Transverse colon (tissue), 4 donors: ENCODE measurements at regions not wholly inside any gene's neighbourhood (a gene's known extent, or its start where the extent isn't known, plus 50 kb on each side); places are given as distances from the start of the nearest gene placed in this dataset.

Experiments
- DNase-seq: peaks from one replicate; pipeline ENCODE4 v3.0.0-alpha.2; 2019
- H3K27ac ChIP-seq, 4 donors: fragments of 200-600 bp; sonication (generic); 2 replicates each; pipeline ENCODE4 v1.5.1; 2016 to 2018; ENCODE audit warnings: inconsistent platforms in 4 of 4
- H3K27me3 ChIP-seq: fragments of 200-600 bp; sonication (generic); 2 replicates; pipeline ENCODE4 v1.5.1; 2017; ENCODE audit warnings: inconsistent platforms
- H3K36me3 ChIP-seq, 4 donors: fragments of 200-600 bp; sonication (generic); 2 replicates each; pipeline ENCODE4 v1.5.1; 2017 to 2019; ENCODE audit warnings: inconsistent platforms in 4 of 4
- H3K4me1 ChIP-seq, 4 donors: fragments of 200-600 bp; sonication (generic); 2 replicates each; pipeline ENCODE4 v1.5.1; 2017 to 2020; ENCODE audit warnings: inconsistent platforms in 4 of 4
- H3K4me3 ChIP-seq, 4 donors: fragments of 200-600 bp; sonication (generic); 1 replicate in 1 of 4; 2 replicates in 3 of 4; pipeline versions ENCODE4 v1.5.1 to v1.6.1; 2017 to 2019; ENCODE audit warnings: inconsistent platforms in 4 of 4
- H3K9me3 ChIP-seq, 2 donors: fragments of 200-600 bp; sonication (generic); 2 replicates each; pipeline ENCODE4 v1.5.1; 2017 to 2019; ENCODE audit warnings: inconsistent platforms in 2 of 2
- EP300 ChIP-seq: sonication (generic); formaldehyde crosslinking; IDR thresholded peaks from one replicate; pipeline ENCODE4 v1.6.1; 2017; ENCODE audit warnings: antibody characterized with exemption, low read depth
- POLR2A ChIP-seq: fragments of 450-650 bp; IDR thresholded peaks from one replicate; pipeline ENCODE4 v1.6.1; 2016; ENCODE audit warnings: antibody characterized with exemption, mild to moderate bottlenecking, moderate library complexity
- POLR2AphosphoS5 ChIP-seq, 3 donors: sonication (generic); formaldehyde crosslinking; IDR thresholded peaks; one replicate each; pipeline ENCODE4 v1.6.1; 2016; ENCODE audit warnings: antibody characterized with exemption in 3 of 3
- WGBS, 2 donors: methylation state at CpG; one replicate each; pipeline ENCODE4 v1.1.5; 2018; ENCODE audit warnings: low coverage in 1 of 2; 5-methylcytosine and 5-hydroxymethylcytosine counted together
- in situ Hi-C, 4 donors: fragments of 200-750 bp; cut with MboI; loops; one replicate each; pipeline versions ENCODE4 v1.15.0 to v1.15.1; 2017; ENCODE audit warnings: low sequenced_read_pairs in 3 of 4, low pct_ligation_motif_present in 1 of 4, low pct_unique_long_range_greater_than_20kb in 1 of 4
- intact Hi-C: fragments of 100-400 bp; cut with DNase I; formaldehyde crosslinking; loops from one replicate; pipeline ENCODE4 v1.15.1; 2023; ENCODE audit warnings: low total_unique reads
- TF ChIP-seq, protein P1 (sequence below), 5 experiments: fragments of 200-600 bp in 3 of 5; fragments of 450-650 bp in 2 of 5; sonication (generic) in 3 of 5; IDR thresholded peaks; 1 replicate in 2 of 5; 2 replicates in 3 of 5; pipeline ENCODE4 v1.5.1; 2016 to 2017; ENCODE audit warnings: antibody characterized with exemption in 5 of 5, inconsistent platforms in 3 of 5, mild to moderate bottlenecking in 2 of 5, moderate library complexity in 1 of 5

DNA sequence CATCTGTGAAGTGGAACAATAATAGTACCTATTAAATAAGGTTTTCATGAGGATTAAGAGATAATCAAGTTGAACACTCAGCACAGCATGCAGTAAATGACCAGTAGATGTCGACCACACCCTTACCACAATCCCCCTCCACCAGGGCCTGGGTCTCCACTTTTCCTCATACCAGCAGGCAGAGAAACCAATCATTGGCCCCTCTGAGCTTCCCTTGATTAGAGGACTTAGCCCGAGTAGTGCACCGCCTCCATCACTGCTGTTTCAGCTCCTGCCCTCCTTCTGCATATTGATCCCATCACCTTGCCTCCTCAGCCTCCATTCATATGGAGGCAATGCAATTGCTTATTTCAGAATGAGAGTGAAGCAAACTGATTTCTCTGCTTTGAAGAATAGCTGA, 96.5 kb upstream of the CDH11 start:
- no peak for DNase-seq
- Histone ChIP-seq H3K27me3 (no peaks in the 10 kb centered on the region), H3K36me3 (no peaks in the 10 kb centered on the region), H3K4me3 (no peak overlapping the region), H3K9me3 (no peaks in the 10 kb centered on the region), H3K27ac (no peak overlapping the region), H3K4me1 (no peaks in the 10 kb centered on the region)
- WGBS, 2 donors = 56 to 72% methylated on average over 3 of the region's 3 CpGs
- TF ChIP-seq, protein P1, sequence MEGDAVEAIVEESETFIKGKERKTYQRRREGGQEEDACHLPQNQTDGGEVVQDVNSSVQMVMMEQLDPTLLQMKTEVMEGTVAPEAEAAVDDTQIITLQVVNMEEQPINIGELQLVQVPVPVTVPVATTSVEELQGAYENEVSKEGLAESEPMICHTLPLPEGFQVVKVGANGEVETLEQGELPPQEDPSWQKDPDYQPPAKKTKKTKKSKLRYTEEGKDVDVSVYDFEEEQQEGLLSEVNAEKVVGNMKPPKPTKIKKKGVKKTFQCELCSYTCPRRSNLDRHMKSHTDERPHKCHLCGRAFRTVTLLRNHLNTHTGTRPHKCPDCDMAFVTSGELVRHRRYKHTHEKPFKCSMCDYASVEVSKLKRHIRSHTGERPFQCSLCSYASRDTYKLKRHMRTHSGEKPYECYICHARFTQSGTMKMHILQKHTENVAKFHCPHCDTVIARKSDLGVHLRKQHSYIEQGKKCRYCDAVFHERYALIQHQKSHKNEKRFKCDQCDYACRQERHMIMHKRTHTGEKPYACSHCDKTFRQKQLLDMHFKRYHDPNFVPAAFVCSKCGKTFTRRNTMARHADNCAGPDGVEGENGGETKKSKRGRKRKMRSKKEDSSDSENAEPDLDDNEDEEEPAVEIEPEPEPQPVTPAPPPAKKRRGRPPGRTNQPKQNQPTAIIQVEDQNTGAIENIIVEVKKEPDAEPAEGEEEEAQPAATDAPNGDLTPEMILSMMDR (IDR thresholded peaks at IDR 0.05) = no peak
- no peak for TF ChIP-seq POLR2AphosphoS5 (IDR thresholded peaks at IDR 0.05)
- TF ChIP-seq POLR2A = no peak
- no peak for TF ChIP-seq EP300
- in situ Hi-C loops = no loop called here
- intact Hi-C loops = no loop called here

DNA sequence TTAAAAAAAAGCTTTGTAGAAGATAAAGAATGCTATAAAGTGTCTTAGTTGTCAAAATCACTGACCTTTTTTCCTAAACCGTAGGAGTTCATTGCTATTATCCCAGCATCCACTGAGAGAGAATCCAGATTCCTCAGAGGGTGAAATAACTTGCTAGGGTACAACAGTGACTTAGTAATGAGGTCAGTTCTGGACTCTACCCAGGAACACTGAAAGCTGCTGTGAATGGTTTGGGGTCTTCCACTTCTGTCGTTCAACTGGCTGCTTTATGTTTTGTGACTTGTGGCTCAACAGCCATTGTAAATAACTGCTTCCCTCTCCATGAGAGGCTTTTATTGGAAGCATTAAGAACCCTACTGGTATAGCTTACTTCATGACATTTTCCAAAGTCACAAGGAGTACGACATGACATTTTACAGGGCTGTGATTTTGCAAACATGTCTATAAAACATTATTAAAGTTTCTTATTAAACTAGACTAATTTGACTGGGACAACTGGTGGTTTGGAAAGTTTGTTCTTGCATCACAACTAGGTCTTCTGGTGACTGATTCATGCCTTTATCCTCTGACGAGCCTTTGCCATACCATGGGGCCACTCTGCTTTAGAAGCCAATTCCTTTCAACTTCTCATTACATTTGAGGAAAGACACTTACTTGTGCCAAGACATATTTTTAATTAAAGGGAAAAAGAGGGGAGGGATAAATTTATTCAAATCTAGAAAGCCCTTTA, 92.2 kb upstream of the CDH11 start:
- no peaks in the 10 kb centered on the region for H3K9me3 ChIP-seq
- H3K36me3 ChIP-seq = no peaks in the 10 kb centered on the region
- no peaks in the 10 kb centered on the region for H3K27me3 ChIP-seq
- DNase-seq = no peak
- H3K4me1 ChIP-seq = no peaks in the 10 kb centered on the region
- in situ Hi-C loops (no loop called here), intact Hi-C loops (no loop called here)
- no peak overlapping the region for H3K4me3 ChIP-seq
- WGBS, 2 donors = 47 to 59% methylated on average over 4 of the region's 4 CpGs
- TF ChIP-seq, protein P1 (IDR thresholded peaks at IDR 0.05) = no peak
- no peak for TF ChIP-seq EP300
- no peak for TF ChIP-seq POLR2A
- no peak for TF ChIP-seq POLR2AphosphoS5 (IDR thresholded peaks at IDR 0.05)
- no peak overlapping the region for H3K27ac ChIP-seq

DNA sequence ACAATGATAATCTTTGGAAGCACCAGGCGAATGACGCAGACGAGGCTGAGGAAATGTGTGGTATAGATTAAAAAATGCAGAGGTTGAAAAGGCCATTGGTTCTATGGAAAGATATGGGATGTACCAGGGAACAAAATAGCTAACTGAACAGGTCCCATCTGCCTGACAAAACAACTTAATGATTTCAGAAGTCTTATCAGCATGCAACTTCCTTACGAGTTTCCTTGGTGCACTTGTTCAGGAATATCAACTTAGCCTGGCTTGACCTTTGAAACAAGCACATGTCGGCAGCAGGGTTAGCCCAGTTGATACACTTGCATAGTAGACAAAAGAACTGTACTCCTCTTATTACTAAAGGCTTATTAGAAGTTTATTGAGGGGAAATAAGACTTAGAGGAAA, 90.9 kb upstream of the CDH11 start:
- Histone ChIP-seq H3K36me3 (no peaks in the 10 kb centered on the region), H3K9me3 (no peaks in the 10 kb centered on the region), H3K27ac (no peak overlapping the region), H3K27me3 (no peaks in the 10 kb centered on the region), H3K4me3 (no peak overlapping the region), H3K4me1 (no peaks in the 10 kb centered on the region)
- intact Hi-C loops = no loop called here
- in situ Hi-C loops = no loop called here
- TF ChIP-seq POLR2AphosphoS5 (IDR thresholded peaks at IDR 0.05) = no peak
- no peak for TF ChIP-seq POLR2A
- TF ChIP-seq, protein P1 (IDR thresholded peaks at IDR 0.05) = no peak
- no peak for TF ChIP-seq EP300
- DNase-seq = no peak
- WGBS, 2 donors = 70 to 77% methylated on average over 4 to 5 of the region's 5 CpGs

DNA sequence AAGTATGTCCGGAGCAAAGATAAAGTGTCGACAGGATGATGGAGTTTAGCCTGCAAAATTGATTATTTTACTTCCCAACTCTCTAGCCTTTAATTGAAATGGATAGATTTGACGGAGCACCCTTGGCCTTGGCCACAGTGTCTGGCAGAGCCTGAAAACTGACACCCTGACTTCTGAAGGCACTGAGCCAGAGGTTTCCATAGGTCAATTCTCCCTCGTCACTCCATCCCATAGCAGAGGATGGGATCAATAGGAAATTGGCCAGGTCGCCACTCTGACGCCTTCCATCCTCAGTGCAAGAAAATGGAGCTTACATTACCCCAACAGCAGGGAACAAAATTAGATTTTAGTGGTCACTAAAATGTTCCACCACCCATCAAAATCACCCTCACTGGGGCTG, 90.4 kb upstream of the CDH11 start:
- H3K4me1 ChIP-seq = no peaks in the 10 kb centered on the region
- no peak overlapping the region for H3K4me3 ChIP-seq
- H3K27ac ChIP-seq = no peak overlapping the region
- 76 to 85% methylated on average over 4 to 6 of the region's 6 CpGs for WGBS, 2 donors
- no peak for DNase-seq
- TF ChIP-seq, protein P1 (IDR thresholded peaks at IDR 0.05) = no peak
- TF ChIP-seq POLR2AphosphoS5 (IDR thresholded peaks at IDR 0.05) (no peak), EP300 (no peak)
- no peaks in the 10 kb centered on the region for H3K27me3 ChIP-seq
- no peaks in the 10 kb centered on the region for H3K36me3 ChIP-seq
- in situ Hi-C loops (no loop called here), intact Hi-C loops (no loop called here)
- no peaks in the 10 kb centered on the region for H3K9me3 ChIP-seq
